ENCODE measurements at regions not wholly inside any gene's neighbourhood (a gene's known extent, or its start where the extent isn't known, plus 50 kb on each side); places are given as distances from the start of the nearest gene placed in this dataset.

DNA sequence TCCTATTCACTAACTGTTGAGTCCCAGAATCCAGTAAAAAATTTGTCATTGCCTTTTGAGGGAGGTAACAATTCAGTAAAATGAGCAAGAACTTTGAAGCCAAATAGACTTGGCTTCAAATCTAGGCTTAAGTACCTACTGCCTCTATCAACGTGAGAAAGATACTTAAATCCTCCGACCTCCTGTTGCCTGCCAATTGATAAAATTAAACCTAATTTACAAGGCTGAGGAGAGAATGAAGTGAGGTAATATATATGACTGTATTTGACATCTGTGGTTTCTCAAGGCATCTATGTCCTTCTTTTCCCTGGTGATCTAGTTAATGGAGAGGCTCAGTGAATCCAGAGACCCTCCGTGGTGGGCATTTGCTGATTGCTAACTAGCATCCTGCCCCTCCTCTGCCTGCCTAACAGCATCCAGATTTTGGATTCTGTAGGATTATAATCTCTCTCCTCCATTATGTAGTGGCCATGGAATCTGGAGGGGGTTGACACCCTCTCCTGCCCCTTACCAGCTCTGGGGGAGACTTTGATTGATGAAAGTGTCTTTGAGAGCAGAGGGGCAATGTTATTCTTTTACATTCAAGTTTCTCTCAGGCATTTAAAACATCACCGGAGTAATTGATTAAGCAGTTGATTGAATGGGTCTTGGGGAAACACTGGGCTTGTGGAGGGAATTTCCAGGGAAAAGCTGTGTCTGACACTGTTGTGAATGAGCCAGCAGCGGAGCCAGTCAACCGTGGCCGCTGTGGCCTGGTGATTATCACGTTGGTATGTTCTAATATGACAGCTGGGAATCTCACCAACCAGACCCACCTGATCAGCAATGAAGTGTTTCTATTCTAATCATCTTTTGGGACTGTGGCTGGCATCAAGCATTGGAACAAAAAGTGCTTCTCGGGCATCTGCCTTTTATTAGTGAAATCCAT, 140.7 kb upstream of the FAM78B start:
- H3K56ac ChIP-seq (replicated peaks; ENCODE audit: insufficient read length, low read depth, low read length), result no peak overlapping the region
- H3K4me2 ChIP-seq (ENCODE audit: insufficient read depth in 1 of 2, low read depth in 2 of 2, low read length in 2 of 2), result no peak overlapping the region
- no peak overlapping the region for H2AK5ac ChIP-seq (ENCODE audit: low read depth, low read length)
- H3K23ac ChIP-seq (ENCODE audit: insufficient read length), result no peak overlapping the region
- no peak overlapping the region for H2BK120ac ChIP-seq (replicated peaks; ENCODE audit: low read depth, low read length)
- ChIA-PET POLR2A (ENCODE audit: partially characterized antibody) (no interaction called here), CTCF (ENCODE audit: partially characterized antibody) (no interaction called here)
- H4K20me1 ChIP-seq (replicated peaks in 1 of 2; ENCODE audit: control insufficient read depth in 1 of 2, insufficient read depth in 2 of 2, low read length in 2 of 2), result no peaks in the 10 kb centered on the region
- H2BK20ac ChIP-seq (ENCODE audit: low read length), result no peak overlapping the region
- 93% methylated on average over 9 of the region's 9 CpGs; no CpG with 5 or more reads in 1 of the 2 experiments for WGBS, 2 experiments (ENCODE audit: extremely low coverage in 1 of 2, insufficient coverage in 1 of 2, insufficient read length in 1 of 2, insufficient replicate concordance in 2 of 2, low coverage in 1 of 2, low lambda C conversion rate in 2 of 2, missing lambda C conversion rate in 1 of 2)
- no peak overlapping the region for H3K14ac ChIP-seq (ENCODE audit: insufficient read length)
- no peak overlapping the region for H4K5ac ChIP-seq (ENCODE audit: insufficient read length, low read depth, low read length)
- no peaks in the 10 kb centered on the region for H3K9me3 ChIP-seq (ENCODE audit: insufficient read depth in 2 of 2, low read depth in 1 of 2, low read length in 1 of 2)
- H3K4me1 ChIP-seq (replicated peaks in 1 of 4; ENCODE audit: control insufficient read depth in 3 of 4, insufficient read depth in 4 of 4, low read length in 3 of 4), result peaks cover 0 to 8% (median 6%) of the 10 kb centered on the region in 4 experiments; a peak in 4 of 7 replicates
- no peaks in the 10 kb centered on the region for H3K23me2 ChIP-seq (ENCODE audit: low read depth, low read length)
- DNase-seq (ENCODE audit: low read depth in 1 of 2, low spot score in 2 of 2) (no peak), FAIRE-seq (no peak)
- H3K4me3 ChIP-seq (ENCODE audit: extremely low read depth in 1 of 4, insufficient read depth in 2 of 4, low read depth in 3 of 4, low read length in 4 of 4), result no peak overlapping the region
- H3K9ac ChIP-seq (replicated peaks in 1 of 4; ENCODE audit: extremely low read depth in 1 of 4, low read depth in 3 of 4, low read length in 3 of 4), result no peak overlapping the region
- no peaks in the 10 kb centered on the region for H3K79me2 ChIP-seq (ENCODE audit: control insufficient read depth in 1 of 2, insufficient read depth in 2 of 2, low read length in 2 of 2)
- H3K79me1 ChIP-seq (ENCODE audit: low read depth, low read length), result no peaks in the 10 kb centered on the region
- no peak overlapping the region for H4K91ac ChIP-seq (replicated peaks; ENCODE audit: insufficient read length, low read length)
- H3K36me3 ChIP-seq (ENCODE audit: control insufficient read depth in 2 of 4, insufficient read depth in 4 of 4, low read length in 3 of 4), result no peaks in the 10 kb centered on the region
- H2AFZ ChIP-seq (ENCODE audit: low read length), result no peak overlapping the region
- H3K18ac ChIP-seq (ENCODE audit: extremely low read depth, low read length), result no peak overlapping the region
- no peak overlapping the region for H2BK12ac ChIP-seq (ENCODE audit: low read depth, low read length)
- TF ChIP-seq CBX8 (IDR thresholded peaks at IDR 0.05; ENCODE audit: borderline replicate concordance, low read depth, low read length), result no peak
- TF ChIP-seq RAD21 (IDR thresholded peaks at IDR 0.05 in 1 of 2, conservative IDR thresholded peaks at IDR 0.05 in 1 of 2; ENCODE audit: low read depth in 2 of 2, low read length in 2 of 2), result no peak
- no peak for TF ChIP-seq EP300 (IDR thresholded peaks at IDR 0.05; ENCODE audit: borderline replicate concordance in 1 of 2, low read depth in 2 of 2, low read length in 2 of 2)
- no peak for TF ChIP-seq CTBP2 (IDR thresholded peaks at IDR 0.05; ENCODE audit: borderline replicate concordance, insufficient read depth, insufficient read length, low read length)
- no peak overlapping the region for H4K8ac ChIP-seq (ENCODE audit: extremely low read depth, insufficient read depth, low read length)
- no peak overlapping the region for H3K4ac ChIP-seq (replicated peaks; ENCODE audit: insufficient read length, low read depth, low read length)
- no peak overlapping the region for H2BK15ac ChIP-seq (ENCODE audit: low read length)
- H3K27me3 ChIP-seq (replicated peaks in 1 of 4; ENCODE audit: control insufficient read depth in 3 of 4, extremely low read depth in 1 of 4, insufficient read depth in 3 of 4, low read length in 3 of 4), result no peaks in the 10 kb centered on the region
- no peak overlapping the region for H3K27ac ChIP-seq (ENCODE audit: low read depth, low read length)
- H2BK5ac ChIP-seq (ENCODE audit: low read depth, low read length), result no peak overlapping the region

All from H1 (cell line).